Epithelial cell of proximal tubule (primary cell): ENCODE measurements at regions not wholly inside any gene's neighbourhood (a gene's known extent, or its start where the extent isn't known, plus 50 kb on each side); places are given as distances from the start of the nearest gene placed in this dataset.

Source experiments
- DNase-seq: peaks from one replicate; pipeline ENCODE4 v3.0.0-alpha.2; 2011; ENCODE audit warnings: low read depth
- H3K4me3 ChIP-seq: 2 replicates; pipeline ENCODE4 v1.5.1; 2011; ENCODE audit warnings: low read depth, mild to moderate bottlenecking, low read length
- CTCF ChIP-seq: conservative IDR thresholded peaks from 2 replicates; pipeline ENCODE4 v1.5.1; 2012; ENCODE audit warnings: low read depth, mild to moderate bottlenecking, low read length

- no peak for TF ChIP-seq CTCF
- H3K4me3 ChIP-seq: no peak overlapping the region
- DNase-seq: no peak
Measured at GRCh38 chr18:67047334-67047733, 443.4 kb upstream of the CDH19 start.

- no peak for DNase-seq
- H3K4me3 ChIP-seq: no peak overlapping the region
- no peak for TF ChIP-seq CTCF
Measured at GRCh38 chr18:67043276-67043675, 439.4 kb upstream of the CDH19 start.

GRCh38 chr18:67041334-67041733, 437.4 kb upstream of the CDH19 start:
- TF ChIP-seq CTCF: no peak
- no peak for DNase-seq
- H3K4me3 ChIP-seq: no peak overlapping the region

GRCh38 chr18:67035026-67035425, 431.1 kb upstream of the CDH19 start:
- no peak for TF ChIP-seq CTCF

GRCh38 chr18:67023059-67023458, 419.2 kb upstream of the CDH19 start:
- TF ChIP-seq CTCF: no peak
- no peak for DNase-seq

More at GRCh38 chr18:67035026-67035425, 431.1 kb upstream of the CDH19 start:
- no peak for DNase-seq
- no peak overlapping the region for H3K4me3 ChIP-seq

GRCh38 chr18:67010919-67011318, 407.0 kb upstream of the CDH19 start:
- DNase-seq: peak; percentile 61
- no peak for TF ChIP-seq CTCF
- H3K4me3 ChIP-seq: no peak overlapping the region

More at GRCh38 chr18:67023059-67023458, 419.2 kb upstream of the CDH19 start:
- H3K4me3 ChIP-seq: no peak overlapping the region

GRCh38 chr18:67007999-67008398, 404.1 kb upstream of the CDH19 start:
- TF ChIP-seq CTCF: no peak
- no peak overlapping the region for H3K4me3 ChIP-seq
- no peak for DNase-seq
